C4-2B (cell line): ENCODE measurements at regions not wholly inside any gene's neighbourhood (a gene's known extent, or its start where the extent isn't known, plus 50 kb on each side); places are given as distances from the start of the nearest gene placed in this dataset.

Experiments
- H3K27ac ChIP-seq: fragments of 450-650 bp; 2 replicates; pipeline ENCODE4 v1.5.1; 2017
- ZFX ChIP-seq: fragments of 450-650 bp; IDR thresholded peaks from 2 replicates; pipeline ENCODE4 v1.6.1; 2017
- TF ChIP-seq, protein P1 (sequence below): fragments of 450-650 bp; conservative IDR thresholded peaks from 2 replicates; pipeline ENCODE4 v1.5.1; 2017; ENCODE audit warnings: mild to moderate bottlenecking

GRCh38 chr10:124346831-124347230, 71.9 kb downstream of the OAT start:
- no peak overlapping the region for H3K27ac ChIP-seq
- TF ChIP-seq, protein P1, sequence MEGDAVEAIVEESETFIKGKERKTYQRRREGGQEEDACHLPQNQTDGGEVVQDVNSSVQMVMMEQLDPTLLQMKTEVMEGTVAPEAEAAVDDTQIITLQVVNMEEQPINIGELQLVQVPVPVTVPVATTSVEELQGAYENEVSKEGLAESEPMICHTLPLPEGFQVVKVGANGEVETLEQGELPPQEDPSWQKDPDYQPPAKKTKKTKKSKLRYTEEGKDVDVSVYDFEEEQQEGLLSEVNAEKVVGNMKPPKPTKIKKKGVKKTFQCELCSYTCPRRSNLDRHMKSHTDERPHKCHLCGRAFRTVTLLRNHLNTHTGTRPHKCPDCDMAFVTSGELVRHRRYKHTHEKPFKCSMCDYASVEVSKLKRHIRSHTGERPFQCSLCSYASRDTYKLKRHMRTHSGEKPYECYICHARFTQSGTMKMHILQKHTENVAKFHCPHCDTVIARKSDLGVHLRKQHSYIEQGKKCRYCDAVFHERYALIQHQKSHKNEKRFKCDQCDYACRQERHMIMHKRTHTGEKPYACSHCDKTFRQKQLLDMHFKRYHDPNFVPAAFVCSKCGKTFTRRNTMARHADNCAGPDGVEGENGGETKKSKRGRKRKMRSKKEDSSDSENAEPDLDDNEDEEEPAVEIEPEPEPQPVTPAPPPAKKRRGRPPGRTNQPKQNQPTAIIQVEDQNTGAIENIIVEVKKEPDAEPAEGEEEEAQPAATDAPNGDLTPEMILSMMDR: no peak
- TF ChIP-seq ZFX: no peak

DNA sequence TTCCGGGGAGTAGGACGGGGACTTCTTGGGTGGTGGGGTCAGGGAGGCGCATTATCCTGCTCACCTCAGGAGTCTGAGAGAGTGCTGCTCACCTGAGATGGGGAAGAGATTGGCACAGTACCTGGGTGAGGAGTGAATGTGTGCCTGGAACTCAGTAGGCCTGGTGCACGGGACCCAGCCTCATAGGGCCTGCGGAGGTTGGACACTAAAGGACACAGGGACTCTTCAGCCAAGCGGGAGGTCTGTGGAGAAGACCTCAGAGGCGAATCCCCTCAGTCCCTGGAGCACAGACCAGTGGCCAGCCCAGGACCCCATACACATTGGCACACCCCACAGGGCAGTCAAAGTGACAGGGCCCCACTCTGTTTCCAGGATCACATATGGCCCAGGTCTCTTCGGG, 73.2 kb downstream of the OAT start:
- no peak overlapping the region for H3K27ac ChIP-seq
- TF ChIP-seq ZFX: no peak
- TF ChIP-seq, protein P1: no peak

- no peak for TF ChIP-seq ZFX
- no peak overlapping the region for H3K27ac ChIP-seq
These were observed 73.8 kb downstream of the OAT start for GRCh38 chr10:124344931-124345330.

DNA sequence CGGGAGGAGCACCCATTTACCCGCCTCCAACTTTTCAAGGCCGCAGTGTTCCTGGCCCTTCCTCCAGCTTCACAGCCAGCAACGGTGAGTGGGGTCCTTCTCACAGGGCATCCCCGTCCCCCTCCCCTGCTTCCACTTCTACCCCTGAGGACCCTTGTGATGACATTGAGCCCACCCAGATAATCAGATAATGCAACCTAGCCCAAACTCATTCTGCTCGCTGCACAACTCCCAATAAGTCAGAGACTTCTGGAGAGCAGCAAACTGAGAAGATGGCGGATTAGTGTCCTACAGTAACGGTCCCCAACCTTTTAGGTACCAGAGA, 74.5 kb downstream of the OAT start:
- no peak overlapping the region for H3K27ac ChIP-seq
- no peak for TF ChIP-seq ZFX
- TF ChIP-seq, protein P1: no peak

- no peak overlapping the region for H3K27ac ChIP-seq
- TF ChIP-seq ZFX: no peak
- TF ChIP-seq, protein P1: no peak
These were observed 75.1 kb downstream of the OAT start for GRCh38 chr10:124343351-124344265.

DNA sequence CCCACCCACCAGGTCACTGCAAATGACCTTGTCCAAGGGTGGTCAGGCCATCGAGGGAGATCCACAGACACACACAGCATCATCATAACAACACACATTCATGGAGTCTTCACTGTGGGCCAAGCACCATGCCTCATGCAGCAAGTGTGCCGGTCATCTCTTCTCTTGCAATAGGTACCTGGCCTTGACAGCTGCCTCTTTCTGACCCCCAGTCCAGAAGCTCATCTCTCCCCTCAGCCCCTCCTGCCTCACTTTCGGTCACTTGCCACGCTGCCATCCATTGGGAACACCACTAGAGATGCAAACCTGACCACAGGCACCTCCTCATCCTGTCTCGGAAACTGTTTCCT, 75.9 kb downstream of the OAT start:
- TF ChIP-seq ZFX: no peak
- TF ChIP-seq, protein P1: no peak
- no peak overlapping the region for H3K27ac ChIP-seq

DNA sequence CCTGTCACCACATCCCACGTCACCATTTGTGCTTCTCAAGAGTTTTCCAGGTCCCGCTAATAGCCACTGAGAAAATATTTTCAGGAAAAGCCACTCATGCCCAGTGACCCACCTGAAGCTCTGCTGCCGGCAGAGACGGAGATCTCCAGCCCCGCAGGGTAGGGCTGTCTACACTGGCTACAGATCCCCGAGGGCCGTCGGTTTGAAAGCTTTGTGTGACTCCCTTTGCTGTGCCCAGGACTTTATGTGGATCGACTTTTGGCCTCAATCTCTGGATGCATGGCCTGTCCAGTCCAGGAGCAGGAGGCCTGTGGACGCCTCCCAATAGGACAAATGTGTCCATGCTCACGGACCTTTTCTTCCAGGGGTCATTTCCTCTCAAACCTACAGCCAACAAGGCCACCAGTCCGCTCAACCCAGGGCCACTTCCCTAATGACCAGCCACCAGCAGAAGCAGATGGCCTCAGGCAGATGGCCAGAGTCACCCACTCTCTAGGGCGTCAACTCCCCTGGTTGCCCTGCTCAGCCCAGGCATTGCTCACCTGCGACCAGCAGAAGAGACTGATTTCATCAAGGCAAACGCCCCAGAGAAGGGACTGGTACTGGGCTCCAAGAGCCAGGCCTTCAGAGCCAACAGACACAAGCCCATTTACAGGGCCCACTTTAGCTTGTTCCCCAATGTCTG, 76.4 kb downstream of the OAT start:
- no peak overlapping the region for H3K27ac ChIP-seq
- TF ChIP-seq ZFX: no peak
- TF ChIP-seq, protein P1: no peak
